ENCODE measurements at regions not wholly inside any gene's neighbourhood (a gene's known extent, or its start where the extent isn't known, plus 50 kb on each side); places are given as distances from the start of the nearest gene placed in this dataset.

GRCh38 chr14:56718312-56718711 lies 92.0 kb downstream of the OTX2 start:
- no peak for DNase-seq (ENCODE audit: extremely low spot score, unreplicated experiment)
- Mint-ChIP-seq H3K27ac (no peak overlapping the region), H3K4me3 (no peak overlapping the region), H3K4me1 (ENCODE audit: unreplicated experiment) (no peaks in the 10 kb centered on the region), H3K36me3 (no peaks in the 10 kb centered on the region), H3K27me3 (peaks cover 12% of the 10 kb centered on the region), H3K9me3 (no peaks in the 10 kb centered on the region)
- no peak for TF ChIP-seq CTCF (conservative IDR thresholded peaks at IDR 0.05)

GRCh38 chr14:56716705-56717104 lies 93.6 kb downstream of the OTX2 start:
- H3K27ac Mint-ChIP-seq, result no peak overlapping the region
- H3K4me1 Mint-ChIP-seq (ENCODE audit: unreplicated experiment), result no peaks in the 10 kb centered on the region
- no peak for TF ChIP-seq CTCF (conservative IDR thresholded peaks at IDR 0.05)

GRCh38 chr14:56715938-56716337 lies 94.3 kb downstream of the OTX2 start:
- H3K27me3 Mint-ChIP-seq, result peaks cover 6% of the 10 kb centered on the region
- H3K36me3 Mint-ChIP-seq, result no peaks in the 10 kb centered on the region
- H3K4me1 Mint-ChIP-seq (ENCODE audit: unreplicated experiment), result no peaks in the 10 kb centered on the region
- no peak for DNase-seq (ENCODE audit: extremely low spot score, unreplicated experiment)
- no peak overlapping the region for H3K4me3 Mint-ChIP-seq
- TF ChIP-seq CTCF (conservative IDR thresholded peaks at IDR 0.05), result peak; percentile 46
- no peaks in the 10 kb centered on the region for H3K9me3 Mint-ChIP-seq
- no peak overlapping the region for H3K27ac Mint-ChIP-seq

More at GRCh38 chr14:56716705-56717104, 93.6 kb downstream of the OTX2 start:
- DNase-seq (ENCODE audit: extremely low spot score, unreplicated experiment), result no peak
- no peak overlapping the region for H3K4me3 Mint-ChIP-seq
- no peaks in the 10 kb centered on the region for H3K9me3 Mint-ChIP-seq
- peaks cover 6% of the 10 kb centered on the region for H3K27me3 Mint-ChIP-seq
- H3K36me3 Mint-ChIP-seq, result no peaks in the 10 kb centered on the region

- Mint-ChIP-seq H3K36me3 (no peaks in the 10 kb centered on the region), H3K27me3 (peaks cover 23% of the 10 kb centered on the region), H3K9me3 (no peaks in the 10 kb centered on the region), H3K4me1 (ENCODE audit: unreplicated experiment) (no peaks in the 10 kb centered on the region), H3K27ac (no peak overlapping the region), H3K4me3 (no peak overlapping the region)
- DNase-seq (ENCODE audit: extremely low spot score, unreplicated experiment), result no peak
- no peak for TF ChIP-seq CTCF (conservative IDR thresholded peaks at IDR 0.05)
Measured at GRCh38 chr14:56709201-56709600, 101.1 kb downstream of the OTX2 start.

- DNase-seq (ENCODE audit: extremely low spot score, unreplicated experiment), result no peak
- Mint-ChIP-seq H3K4me3 (no peak overlapping the region), H3K9me3 (no peaks in the 10 kb centered on the region), H3K27ac (no peak overlapping the region), H3K36me3 (no peaks in the 10 kb centered on the region), H3K27me3 (peaks cover 23% of the 10 kb centered on the region), H3K4me1 (ENCODE audit: unreplicated experiment) (no peaks in the 10 kb centered on the region)
- TF ChIP-seq CTCF (conservative IDR thresholded peaks at IDR 0.05), result no peak
Measured at GRCh38 chr14:56708704-56709103, 101.6 kb downstream of the OTX2 start.

GRCh38 chr14:56703947-56704346 lies 106.3 kb downstream of the OTX2 start:
- no peak overlapping the region for H3K4me3 Mint-ChIP-seq
- H3K27me3 Mint-ChIP-seq, result peaks cover 14% of the 10 kb centered on the region
- TF ChIP-seq CTCF (conservative IDR thresholded peaks at IDR 0.05), result no peak
- H3K9me3 Mint-ChIP-seq, result no peaks in the 10 kb centered on the region
- no peaks in the 10 kb centered on the region for H3K4me1 Mint-ChIP-seq (ENCODE audit: unreplicated experiment)
- no peak overlapping the region for H3K27ac Mint-ChIP-seq
- DNase-seq (ENCODE audit: extremely low spot score, unreplicated experiment), result no peak
- H3K36me3 Mint-ChIP-seq, result no peaks in the 10 kb centered on the region

Measured in type B pancreatic cell (in vitro differentiated cells).